ENCODE measurements at regions not wholly inside any gene's neighbourhood (a gene's known extent, or its start where the extent isn't known, plus 50 kb on each side); places are given as distances from the start of the nearest gene placed in this dataset.

DNA sequence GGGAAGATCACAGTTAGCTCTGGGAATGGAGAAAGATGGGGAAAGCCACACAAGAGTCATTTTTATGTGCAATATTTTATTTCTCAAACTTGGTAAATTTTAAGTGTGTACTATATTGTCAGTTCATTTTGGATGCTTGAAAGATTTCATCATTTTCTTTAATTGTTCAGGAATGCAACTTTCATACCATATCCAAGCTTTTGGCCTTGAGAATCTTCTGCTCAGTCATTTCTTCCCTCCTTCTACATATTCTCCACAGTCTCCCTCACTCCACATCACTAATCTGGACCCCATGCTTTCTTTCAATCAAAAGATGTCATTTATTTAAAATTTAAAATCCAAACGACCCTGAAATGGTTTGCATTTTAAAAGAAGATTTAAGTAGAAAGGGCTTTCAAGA lies 135.4 kb downstream of the FAM114A2 start:
- TF ChIP-seq POLR2A (IDR thresholded peaks at IDR 0.05; ENCODE audit: low read depth, low read length), result no peak
- TF ChIP-seq, protein P1, sequence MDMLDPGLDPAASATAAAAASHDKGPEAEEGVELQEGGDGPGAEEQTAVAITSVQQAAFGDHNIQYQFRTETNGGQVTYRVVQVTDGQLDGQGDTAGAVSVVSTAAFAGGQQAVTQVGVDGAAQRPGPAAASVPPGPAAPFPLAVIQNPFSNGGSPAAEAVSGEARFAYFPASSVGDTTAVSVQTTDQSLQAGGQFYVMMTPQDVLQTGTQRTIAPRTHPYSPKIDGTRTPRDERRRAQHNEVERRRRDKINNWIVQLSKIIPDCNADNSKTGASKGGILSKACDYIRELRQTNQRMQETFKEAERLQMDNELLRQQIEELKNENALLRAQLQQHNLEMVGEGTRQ (IDR thresholded peaks at IDR 0.05; ENCODE audit: low read depth, low read length), result no peak
- TF ChIP-seq, protein P2, sequence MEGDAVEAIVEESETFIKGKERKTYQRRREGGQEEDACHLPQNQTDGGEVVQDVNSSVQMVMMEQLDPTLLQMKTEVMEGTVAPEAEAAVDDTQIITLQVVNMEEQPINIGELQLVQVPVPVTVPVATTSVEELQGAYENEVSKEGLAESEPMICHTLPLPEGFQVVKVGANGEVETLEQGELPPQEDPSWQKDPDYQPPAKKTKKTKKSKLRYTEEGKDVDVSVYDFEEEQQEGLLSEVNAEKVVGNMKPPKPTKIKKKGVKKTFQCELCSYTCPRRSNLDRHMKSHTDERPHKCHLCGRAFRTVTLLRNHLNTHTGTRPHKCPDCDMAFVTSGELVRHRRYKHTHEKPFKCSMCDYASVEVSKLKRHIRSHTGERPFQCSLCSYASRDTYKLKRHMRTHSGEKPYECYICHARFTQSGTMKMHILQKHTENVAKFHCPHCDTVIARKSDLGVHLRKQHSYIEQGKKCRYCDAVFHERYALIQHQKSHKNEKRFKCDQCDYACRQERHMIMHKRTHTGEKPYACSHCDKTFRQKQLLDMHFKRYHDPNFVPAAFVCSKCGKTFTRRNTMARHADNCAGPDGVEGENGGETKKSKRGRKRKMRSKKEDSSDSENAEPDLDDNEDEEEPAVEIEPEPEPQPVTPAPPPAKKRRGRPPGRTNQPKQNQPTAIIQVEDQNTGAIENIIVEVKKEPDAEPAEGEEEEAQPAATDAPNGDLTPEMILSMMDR (conservative IDR thresholded peaks at IDR 0.05; ENCODE audit: low read depth, low read length), result no peak
- no peak for TF ChIP-seq SMC3 (IDR thresholded peaks at IDR 0.05; ENCODE audit: low read depth, low read length)
- no peak for TF ChIP-seq MXI1 (IDR thresholded peaks at IDR 0.05; ENCODE audit: borderline replicate concordance, low read depth, low read length)
- TF ChIP-seq FOS (IDR thresholded peaks at IDR 0.05; ENCODE audit: low read depth, low read length), result no peak
- no peak for TF ChIP-seq MAFK (IDR thresholded peaks at IDR 0.05; ENCODE audit: low read depth, low read length)
- TF ChIP-seq BHLHE40 (IDR thresholded peaks at IDR 0.05; ENCODE audit: low read depth, low read length), result no peak
- no peak for TF ChIP-seq RFX5 (IDR thresholded peaks at IDR 0.05; ENCODE audit: low read depth, low read length)

Data from IMR-90 (cell line).